HEK293 (cell line): ENCODE measurements at regions not wholly inside any gene's neighbourhood (a gene's known extent, or its start where the extent isn't known, plus 50 kb on each side); places are given as distances from the start of the nearest gene placed in this dataset.

Experiments used
- CTCF ChIA-PET: fragments of 350-600 bp; formaldehyde crosslinking; extraction: SDS; loops from one replicate; lab custom pipeline; 2021; ENCODE audit warnings: antibody characterized with exemption; lab: Yijun Ruan, JAX
- POLR2A ChIA-PET: fragments of 300-600 bp; formaldehyde crosslinking; extraction: SDS; loops from one replicate; lab custom pipeline; 2020; ENCODE audit warnings: antibody characterized with exemption, inconsistent platforms; lab: Yijun Ruan, JAX
- H3K27ac ChIP-seq: fragments of 200-500 bp; sonication (Bioruptor generic); 2 replicates; pipeline ENCODE4 v1.5.1; 2014; ENCODE audit warnings: low read depth, low read length, control low read depth, inconsistent platforms; ENCODE audit errors: extremely low read depth
- H3K36me3 ChIP-seq, 2 experiments: fragments of 200-500 bp in 1 of 2; sonication (Bioruptor generic) in 1 of 2; 1 replicate in 1 of 2; 2 replicates in 1 of 2; pipeline ENCODE4 v1.5.1; 2014 to 2017; ENCODE audit warnings: inconsistent platforms in 2 of 2, low read length in 2 of 2; ENCODE audit not compliant: control insufficient read depth in 2 of 2, insufficient read depth in 1 of 2
- H3K4me1 ChIP-seq: fragments of 200-500 bp; sonication (Bioruptor generic); 2 replicates; pipeline ENCODE4 v1.5.1; 2014; ENCODE audit warnings: mild to moderate bottlenecking, low read length, inconsistent platforms; ENCODE audit not compliant: control insufficient read depth, insufficient read depth
- H3K4me3 ChIP-seq: 2 replicates; pipeline ENCODE4 v1.5.1; 2011; ENCODE audit warnings: low read depth, mild to moderate bottlenecking, control low read depth, low read length, moderate library complexity
- H3K9me3 ChIP-seq: fragments of 200-500 bp; sonication (Bioruptor generic); 2 replicates; pipeline ENCODE4 v1.5.1; 2014; ENCODE audit warnings: low read depth, low read length, inconsistent platforms; ENCODE audit not compliant: control insufficient read depth, insufficient read depth
- ATF2 ChIP-seq: fragments of 450-650 bp; formaldehyde crosslinking; IDR thresholded peaks from 2 replicates; pipeline ENCODE4 v1.5.1; 2016; ENCODE audit warnings: missing biosample characterization, missing genetic modification characterization, low read depth
- OVOL3 ChIP-seq: fragments of 450-650 bp; formaldehyde crosslinking; IDR thresholded peaks from 2 replicates; pipeline ENCODE4 v1.5.1; 2016; ENCODE audit warnings: missing biosample characterization, missing genetic modification characterization
- SETDB1 ChIP-seq: IDR thresholded peaks from one replicate; pipeline ENCODE4 v1.6.1; 2017; ENCODE audit warnings: mild to moderate bottlenecking, low read length, moderate library complexity, mixed read lengths; ENCODE audit not compliant: insufficient read length
- TCF7L2 ChIP-seq: IDR thresholded peaks from 2 replicates; pipeline ENCODE4 v1.6.1; 2011; ENCODE audit warnings: low read depth, mild to moderate bottlenecking, inconsistent platforms, low read length, moderate library complexity, borderline replicate concordance
- ZEB2 ChIP-seq: fragments of 450-650 bp; formaldehyde crosslinking; IDR thresholded peaks from 2 replicates; pipeline ENCODE4 v1.5.1; 2016; ENCODE audit warnings: missing biosample characterization, missing genetic modification characterization
- ZFP3 ChIP-seq: fragments of 450-650 bp; formaldehyde crosslinking; IDR thresholded peaks from 2 replicates; pipeline ENCODE4 v1.5.1; 2016; ENCODE audit warnings: low read depth, missing biosample characterization, missing genetic modification characterization
- ZNF112 ChIP-seq: fragments of 450-650 bp; formaldehyde crosslinking; IDR thresholded peaks from 2 replicates; pipeline ENCODE4 v1.5.0; 2017; ENCODE audit warnings: missing biosample characterization, missing genetic modification characterization
- ZNF16 ChIP-seq: fragments of 450-650 bp; formaldehyde crosslinking; IDR thresholded peaks from 2 replicates; pipeline ENCODE4 v1.5.1; 2016; ENCODE audit warnings: low read depth, missing biosample characterization, missing genetic modification characterization
- ZNF169 ChIP-seq: fragments of 450-650 bp; formaldehyde crosslinking; IDR thresholded peaks from 2 replicates; pipeline ENCODE4 v1.5.1; 2016; ENCODE audit warnings: missing biosample characterization, missing genetic modification characterization
- ZNF302 ChIP-seq: fragments of 450-650 bp; formaldehyde crosslinking; IDR thresholded peaks from 2 replicates; pipeline ENCODE4 v1.5.1; 2016; ENCODE audit warnings: missing biosample characterization, missing genetic modification characterization, low read depth
- ZNF324 ChIP-seq: fragments of 450-650 bp; formaldehyde crosslinking; IDR thresholded peaks from 2 replicates; pipeline ENCODE4 v1.5.1; 2016; ENCODE audit warnings: missing biosample characterization, missing genetic modification characterization
- ZNF366 ChIP-seq: fragments of 450-650 bp; formaldehyde crosslinking; conservative IDR thresholded peaks from 2 replicates; pipeline ENCODE4 v1.5.1; 2016; ENCODE audit warnings: missing biosample characterization, missing genetic modification characterization
- ZNF514 ChIP-seq: fragments of 450-650 bp; formaldehyde crosslinking; IDR thresholded peaks from 2 replicates; pipeline ENCODE4 v1.5.1; 2016; ENCODE audit warnings: missing biosample characterization, missing genetic modification characterization
- ZNF529 ChIP-seq: fragments of 450-650 bp; formaldehyde crosslinking; IDR thresholded peaks from 2 replicates; pipeline ENCODE4 v1.5.1; 2017; ENCODE audit warnings: missing genetic modification characterization, missing biosample characterization; ENCODE audit not compliant: insufficient replicate concordance
- ZNF530 ChIP-seq: fragments of 450-650 bp; formaldehyde crosslinking; IDR thresholded peaks from 2 replicates; pipeline ENCODE4 v1.5.1; 2016; ENCODE audit warnings: low read depth, missing biosample characterization, missing genetic modification characterization
- ZNF549 ChIP-seq: fragments of 450-650 bp; IDR thresholded peaks from 2 replicates; pipeline ENCODE4 v1.5.1; 2018; ENCODE audit warnings: missing biosample characterization, missing genetic modification characterization, mild to moderate bottlenecking, inconsistent platforms, moderate library complexity
- ZNF623 ChIP-seq: fragments of 450-650 bp; formaldehyde crosslinking; IDR thresholded peaks from 2 replicates; pipeline ENCODE4 v1.5.1; 2016; ENCODE audit warnings: missing biosample characterization, missing genetic modification characterization
- ZNF624 ChIP-seq: fragments of 450-650 bp; formaldehyde crosslinking; IDR thresholded peaks from 2 replicates; pipeline ENCODE4 v1.5.1; 2017; ENCODE audit warnings: missing biosample characterization, missing genetic modification characterization
- ZNF654 ChIP-seq: fragments of 450-650 bp; formaldehyde crosslinking; IDR thresholded peaks from 2 replicates; pipeline ENCODE4 v1.5.1; 2016; ENCODE audit warnings: low read depth, missing biosample characterization, missing genetic modification characterization
- ZNF704 ChIP-seq: fragments of 450-650 bp; formaldehyde crosslinking; IDR thresholded peaks from 2 replicates; pipeline ENCODE4 v1.5.1; 2016; ENCODE audit warnings: missing biosample characterization, missing genetic modification characterization
- ZNF76 ChIP-seq: fragments of 450-650 bp; formaldehyde crosslinking; IDR thresholded peaks from 2 replicates; pipeline ENCODE4; 2016; ENCODE audit warnings: low read depth, missing biosample characterization, missing genetic modification characterization, borderline replicate concordance
- ZNF777 ChIP-seq: fragments of 450-650 bp; formaldehyde crosslinking; IDR thresholded peaks from 2 replicates; pipeline ENCODE4 v1.5.1; 2017; ENCODE audit warnings: missing biosample characterization, missing genetic modification characterization, borderline replicate concordance

GRCh38 chr1:116841569-116842344 lies 68.0 kb upstream of the PTGFRN start:
- no peak overlapping the region for H3K4me3 ChIP-seq
- H3K4me1 ChIP-seq: no peaks in the 10 kb centered on the region
- no peaks in the 10 kb centered on the region for H3K36me3 ChIP-seq
- TF ChIP-seq ZNF529 (tag by site-specific recombination) (no peak), ZNF654 (tag by site-specific recombination) (no peak), TCF7L2 (no peak), ZNF16 (tag by site-specific recombination) (no peak), ZNF302 (tag by site-specific recombination) (no peak), ZNF169 (tag by site-specific recombination) (no peak), ZNF112 (tag by site-specific recombination) (no peak), ATF2 (no peak), ZEB2 (tag by site-specific recombination) (no peak), ZNF623 (no peak), ZNF366 (tag by site-specific recombination) (no peak), ZNF704 (tag by site-specific recombination) (no peak), ZNF549 (no peak), ZNF76 (tag by site-specific recombination) (no peak), ZNF530 (tag by site-specific recombination) (no peak), ZNF514 (no peak), ZFP3 (tag by site-specific recombination) (no peak)
- no peak overlapping the region for H3K27ac ChIP-seq
- no peaks in the 10 kb centered on the region for H3K9me3 ChIP-seq
- ChIA-PET CTCF (interaction anchor here (0.6 to 1.2 kb wide), 4 partner anchors 11 to 104 kb away, joined by 3 to 4 read pairs (median 4); no protein-coding TSS in a partner anchor), POLR2A (interaction anchor here (0.6 kb wide), 1 partner anchor 12 kb away, joined by 10 read pairs; no protein-coding TSS in a partner anchor)

GRCh38 chr1:116842654-116843053 lies 67.1 kb upstream of the PTGFRN start:
- Histone ChIP-seq H3K27ac (no peak overlapping the region), H3K4me1 (no peaks in the 10 kb centered on the region), H3K9me3 (no peaks in the 10 kb centered on the region), H3K4me3 (no peak overlapping the region)
- no peak for TF ChIP-seq OVOL3 (tag by site-specific recombination)
- TF ChIP-seq ZNF324 (tag by site-specific recombination): no peak
- TF ChIP-seq ZNF624 (tag by site-specific recombination): no peak
- peak; percentile 49 for TF ChIP-seq SETDB1
- no peak for TF ChIP-seq ZNF777 (tag by site-specific recombination)
- no peak for TF ChIP-seq ATF2
- TF ChIP-seq, all 188 proteins: peak for 1
- H3K36me3 ChIP-seq: no peaks in the 10 kb centered on the region
- ChIA-PET CTCF (interaction anchor here (0.5 to 1.2 kb wide), 9 partner anchors 12 to 443 kb away, joined by 3 to 7 read pairs (median 4); no protein-coding TSS in a partner anchor), POLR2A (no interaction called here)
